Endothelial cell (in vitro differentiated cells): ENCODE measurements at regions not wholly inside any gene's neighbourhood (a gene's known extent, or its start where the extent isn't known, plus 50 kb on each side); places are given as distances from the start of the nearest gene placed in this dataset.

ENCODE experiments used
- DNase-seq: peaks from one replicate; pipeline ENCODE4 v3.0.0; 2021; ENCODE audit warnings: low spot score
- H3K27ac Mint-ChIP-seq: one replicate; pipeline ENCODE4 v1.8.0; 2021; ENCODE audit warnings: mixed read lengths, inconsistent platforms; ENCODE audit not compliant: unreplicated experiment
- H3K27me3 Mint-ChIP-seq: one replicate; pipeline ENCODE4 v1.8.0; 2021; ENCODE audit warnings: mild to moderate bottlenecking, moderate library complexity, mixed read lengths, inconsistent platforms; ENCODE audit not compliant: unreplicated experiment
- H3K36me3 Mint-ChIP-seq: one replicate; pipeline ENCODE4 v1.8.0; 2021; ENCODE audit warnings: mild to moderate bottlenecking, low read depth, mixed read lengths, inconsistent platforms; ENCODE audit not compliant: unreplicated experiment
- H3K4me1 Mint-ChIP-seq: one replicate; pipeline ENCODE4 v1.8.0; 2021; ENCODE audit warnings: mild to moderate bottlenecking, mixed read lengths, inconsistent platforms; ENCODE audit not compliant: unreplicated experiment
- H3K4me3 Mint-ChIP-seq: one replicate; pipeline ENCODE4 v1.8.0; 2021; ENCODE audit warnings: mild to moderate bottlenecking, mixed read lengths, inconsistent platforms; ENCODE audit not compliant: unreplicated experiment
- H3K9me3 Mint-ChIP-seq: one replicate; pipeline ENCODE4 v1.8.0; 2021; ENCODE audit warnings: mixed read lengths, inconsistent platforms; ENCODE audit not compliant: unreplicated experiment
- TF ChIP-seq, protein P1 (sequence below): fragments of 200-600 bp; sonication (generic); IDR thresholded peaks from one replicate; pipeline ENCODE4 v1.5.0; 2021; ENCODE audit warnings: antibody characterized with exemption; ENCODE audit not compliant: unreplicated experiment

DNA sequence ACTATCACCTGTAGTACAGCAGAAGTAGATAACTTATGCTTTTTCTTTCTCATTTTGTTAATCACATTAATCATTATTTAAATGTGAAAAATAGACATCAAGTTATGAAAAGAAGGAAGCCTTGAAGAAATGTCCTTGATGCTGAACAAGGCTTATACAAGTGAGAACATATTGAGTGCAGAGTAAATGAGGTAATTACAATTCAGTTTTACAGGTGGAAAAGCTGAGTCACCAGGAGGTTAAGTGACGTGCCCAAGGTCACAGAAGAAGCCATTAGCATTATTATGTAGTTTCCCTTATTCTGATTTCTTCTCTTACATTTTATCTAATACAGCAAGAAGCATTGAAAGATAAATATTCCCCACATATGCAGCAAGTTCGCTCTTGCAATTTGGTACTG lies 998.5 kb upstream of the CDH6 start:
- H3K4me1 Mint-ChIP-seq, result no peaks in the 10 kb centered on the region
- no peaks in the 10 kb centered on the region for H3K27me3 Mint-ChIP-seq
- TF ChIP-seq, protein P1, sequence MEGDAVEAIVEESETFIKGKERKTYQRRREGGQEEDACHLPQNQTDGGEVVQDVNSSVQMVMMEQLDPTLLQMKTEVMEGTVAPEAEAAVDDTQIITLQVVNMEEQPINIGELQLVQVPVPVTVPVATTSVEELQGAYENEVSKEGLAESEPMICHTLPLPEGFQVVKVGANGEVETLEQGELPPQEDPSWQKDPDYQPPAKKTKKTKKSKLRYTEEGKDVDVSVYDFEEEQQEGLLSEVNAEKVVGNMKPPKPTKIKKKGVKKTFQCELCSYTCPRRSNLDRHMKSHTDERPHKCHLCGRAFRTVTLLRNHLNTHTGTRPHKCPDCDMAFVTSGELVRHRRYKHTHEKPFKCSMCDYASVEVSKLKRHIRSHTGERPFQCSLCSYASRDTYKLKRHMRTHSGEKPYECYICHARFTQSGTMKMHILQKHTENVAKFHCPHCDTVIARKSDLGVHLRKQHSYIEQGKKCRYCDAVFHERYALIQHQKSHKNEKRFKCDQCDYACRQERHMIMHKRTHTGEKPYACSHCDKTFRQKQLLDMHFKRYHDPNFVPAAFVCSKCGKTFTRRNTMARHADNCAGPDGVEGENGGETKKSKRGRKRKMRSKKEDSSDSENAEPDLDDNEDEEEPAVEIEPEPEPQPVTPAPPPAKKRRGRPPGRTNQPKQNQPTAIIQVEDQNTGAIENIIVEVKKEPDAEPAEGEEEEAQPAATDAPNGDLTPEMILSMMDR, result no peak
- no peak overlapping the region for H3K27ac Mint-ChIP-seq
- H3K36me3 Mint-ChIP-seq, result no peaks in the 10 kb centered on the region
- H3K4me3 Mint-ChIP-seq, result no peak overlapping the region
- no peak for DNase-seq
- no peaks in the 10 kb centered on the region for H3K9me3 Mint-ChIP-seq

DNA sequence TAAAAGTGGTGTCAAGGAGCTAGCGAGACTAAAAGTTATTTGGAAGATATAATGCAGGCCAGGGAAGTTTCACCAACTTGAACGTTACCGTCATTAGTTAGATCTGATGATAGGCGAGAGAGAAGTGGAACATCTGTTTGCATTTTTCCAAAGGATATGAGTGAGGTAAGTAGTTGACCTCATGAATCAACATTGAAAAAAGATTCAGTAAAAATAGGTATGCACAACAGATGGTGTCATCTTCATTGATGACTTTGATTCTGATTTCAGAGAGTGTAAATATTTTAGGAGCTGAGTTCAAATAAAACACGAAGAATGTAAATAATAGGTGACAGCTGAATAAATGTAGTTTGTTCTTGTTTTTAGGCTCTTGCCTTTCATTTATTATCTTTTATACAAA lies 998.9 kb upstream of the CDH6 start:
- Mint-ChIP-seq H3K4me1 (no peaks in the 10 kb centered on the region), H3K27ac (no peak overlapping the region), H3K4me3 (no peak overlapping the region), H3K27me3 (no peaks in the 10 kb centered on the region), H3K9me3 (no peaks in the 10 kb centered on the region), H3K36me3 (no peaks in the 10 kb centered on the region)
- DNase-seq, result no peak
- TF ChIP-seq, protein P1, result no peak

DNA sequence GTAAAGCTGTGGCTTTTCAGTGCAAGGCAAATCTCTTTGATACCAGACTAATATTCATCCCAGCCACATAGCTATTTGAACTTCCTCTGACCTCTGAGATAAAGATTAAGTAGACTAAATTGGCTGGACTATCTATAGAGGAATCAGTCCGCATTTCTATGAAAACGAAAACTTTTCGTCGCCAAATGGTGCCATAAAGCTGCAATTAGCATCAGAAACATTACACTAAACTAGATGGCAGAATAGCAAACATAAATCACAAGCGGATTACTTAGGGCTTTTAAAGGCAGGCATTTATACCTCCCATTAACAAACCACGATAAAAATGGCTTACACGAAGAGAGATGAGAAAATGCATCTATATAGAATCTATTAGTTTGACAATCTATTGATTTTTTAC lies 1009.7 kb upstream of the CDH6 start:
- TF ChIP-seq, protein P1, result no peak
- Mint-ChIP-seq H3K27me3 (no peaks in the 10 kb centered on the region), H3K4me1 (no peaks in the 10 kb centered on the region), H3K27ac (no peak overlapping the region), H3K36me3 (no peaks in the 10 kb centered on the region), H3K9me3 (no peaks in the 10 kb centered on the region), H3K4me3 (no peak overlapping the region)
- DNase-seq, result no peak

DNA sequence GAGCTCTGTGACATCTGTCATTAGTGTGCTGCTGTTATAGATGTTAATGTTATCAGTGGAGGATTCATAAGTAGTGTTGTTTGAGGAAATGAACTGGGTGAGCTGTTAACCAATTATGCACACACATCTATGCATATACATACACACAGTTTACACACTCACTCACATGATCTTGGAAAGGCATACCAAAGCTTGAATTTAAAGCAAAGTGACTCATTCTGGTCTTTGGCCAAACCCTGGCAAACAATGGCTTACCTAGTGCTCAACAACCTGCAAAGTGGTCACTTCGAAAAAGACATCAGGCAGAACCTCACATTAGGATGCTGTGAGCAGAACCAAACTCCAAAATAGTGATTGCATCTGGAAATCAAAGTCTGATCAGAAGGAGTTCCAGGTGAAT lies 1037.3 kb upstream of the CDH6 start:
- Mint-ChIP-seq H3K4me1 (peaks cover 6% of the 10 kb centered on the region), H3K4me3 (no peak overlapping the region), H3K27ac (no peak overlapping the region), H3K9me3 (peaks cover 5% of the 10 kb centered on the region), H3K27me3 (no peaks in the 10 kb centered on the region), H3K36me3 (no peaks in the 10 kb centered on the region)
- TF ChIP-seq, protein P1, result no peak
- no peak for DNase-seq

DNA sequence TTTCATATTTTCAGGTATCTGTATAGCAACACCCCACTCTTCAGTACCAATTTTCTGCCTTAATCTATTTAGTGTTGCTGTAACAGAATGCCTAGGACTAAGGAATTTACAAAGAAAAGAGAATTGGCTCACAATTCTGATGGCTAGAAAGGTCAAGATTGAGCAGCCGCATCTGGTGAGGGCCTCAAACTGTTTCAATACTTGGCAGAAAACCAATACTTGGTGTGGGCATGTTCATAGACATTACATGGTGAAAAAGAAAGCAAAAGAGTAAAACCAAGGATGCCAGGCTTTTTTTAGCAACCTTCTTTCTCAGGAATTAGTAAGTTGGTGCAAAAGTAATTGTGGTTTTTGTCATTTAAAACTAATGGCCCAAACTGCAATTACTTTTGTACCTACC lies 1041.1 kb upstream of the CDH6 start:
- H3K27ac Mint-ChIP-seq, result no peak overlapping the region
- TF ChIP-seq, protein P1, result no peak
- DNase-seq, result no peak
- no peaks in the 10 kb centered on the region for H3K36me3 Mint-ChIP-seq
- H3K9me3 Mint-ChIP-seq, result peaks cover 5% of the 10 kb centered on the region
- peaks cover 2% of the 10 kb centered on the region for H3K27me3 Mint-ChIP-seq
- peaks cover 6% of the 10 kb centered on the region for H3K4me1 Mint-ChIP-seq
- H3K4me3 Mint-ChIP-seq, result no peak overlapping the region
